NK-92 (cell line): ENCODE measurements at regions not wholly inside any gene's neighbourhood (a gene's known extent, or its start where the extent isn't known, plus 50 kb on each side); places are given as distances from the start of the nearest gene placed in this dataset.

Experiments
- DNase-seq: peaks from one replicate; lab custom pipeline; 2025; ENCODE audit not compliant: unreplicated experiment; lab: John Stamatoyannopoulos, UW

GRCh38 chrX:39167791-39168190 is 366.5 kb downstream of the MID1IP1 start:
- no peak for DNase-seq

DNA sequence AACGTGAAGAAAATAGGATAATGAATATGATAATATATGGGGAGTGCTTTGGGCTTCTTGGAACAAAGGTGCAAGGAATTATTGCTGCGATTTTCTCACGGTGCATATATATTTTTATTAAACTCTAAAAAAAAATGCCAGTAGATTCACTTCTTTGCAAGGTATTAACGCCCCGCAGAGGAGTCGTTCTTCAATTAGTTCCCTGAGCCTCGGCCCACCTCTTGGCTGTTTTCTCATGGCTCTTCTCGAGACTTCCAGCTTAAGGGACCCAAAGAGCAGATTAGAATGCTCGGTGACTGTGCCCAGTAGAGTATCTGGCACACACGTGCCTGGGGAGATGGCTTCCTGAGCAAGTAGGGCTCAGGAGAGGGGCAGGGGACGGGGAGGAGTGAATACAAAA is 367.4 kb downstream of the MID1IP1 start:
- DNase-seq = no peak

GRCh38 chrX:39169976-39170375 is 368.7 kb downstream of the MID1IP1 start:
- DNase-seq = no peak

DNA sequence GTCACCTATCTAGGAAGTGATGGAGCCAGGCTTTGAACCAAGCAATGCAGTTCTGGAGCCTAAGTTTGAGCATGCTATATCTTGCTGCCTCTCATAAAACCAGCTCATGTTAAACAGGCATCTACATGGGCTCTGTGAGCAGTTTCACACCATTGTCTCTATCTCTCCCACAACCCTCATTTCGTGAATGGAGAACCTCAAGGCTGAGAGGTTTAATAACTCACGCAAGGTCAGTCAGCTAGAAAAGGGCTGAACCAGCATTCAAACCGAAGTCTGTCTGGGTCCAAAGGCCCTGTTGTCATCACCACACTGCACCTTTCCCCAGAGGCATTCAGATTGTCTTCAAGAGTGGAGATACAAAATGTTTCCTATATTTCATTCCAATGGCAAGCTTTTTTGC is 369.2 kb downstream of the MID1IP1 start:
- DNase-seq = no peak

GRCh38 chrX:39171686-39172085 is 370.4 kb downstream of the MID1IP1 start:
- no peak for DNase-seq

DNA sequence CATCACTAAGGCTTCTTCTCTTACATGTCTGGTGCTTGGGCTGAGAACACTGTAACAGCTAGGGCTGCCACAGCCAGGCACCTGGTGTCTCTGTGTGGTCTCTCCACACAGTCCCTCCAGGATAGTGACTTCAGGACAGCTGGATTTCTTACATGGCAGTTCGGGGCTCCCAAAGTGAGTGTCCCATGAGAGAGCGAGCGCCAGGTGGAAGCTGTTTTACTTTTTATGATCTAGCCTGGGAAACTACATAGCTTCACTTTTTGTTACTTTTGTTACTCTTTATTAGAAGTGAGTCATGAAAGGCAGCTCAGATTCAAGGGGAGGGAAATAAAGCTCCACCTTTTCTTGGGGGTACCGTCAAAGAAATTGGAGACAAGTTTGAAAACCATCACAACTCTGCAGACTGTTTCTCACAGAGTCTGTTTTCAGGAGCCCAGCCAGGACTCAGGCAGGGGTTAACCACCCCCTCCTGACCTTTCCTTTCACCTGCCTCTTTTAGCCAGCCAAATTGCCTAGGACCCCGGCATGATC is 373.0 kb downstream of the MID1IP1 start:
- DNase-seq = no peak

DNA sequence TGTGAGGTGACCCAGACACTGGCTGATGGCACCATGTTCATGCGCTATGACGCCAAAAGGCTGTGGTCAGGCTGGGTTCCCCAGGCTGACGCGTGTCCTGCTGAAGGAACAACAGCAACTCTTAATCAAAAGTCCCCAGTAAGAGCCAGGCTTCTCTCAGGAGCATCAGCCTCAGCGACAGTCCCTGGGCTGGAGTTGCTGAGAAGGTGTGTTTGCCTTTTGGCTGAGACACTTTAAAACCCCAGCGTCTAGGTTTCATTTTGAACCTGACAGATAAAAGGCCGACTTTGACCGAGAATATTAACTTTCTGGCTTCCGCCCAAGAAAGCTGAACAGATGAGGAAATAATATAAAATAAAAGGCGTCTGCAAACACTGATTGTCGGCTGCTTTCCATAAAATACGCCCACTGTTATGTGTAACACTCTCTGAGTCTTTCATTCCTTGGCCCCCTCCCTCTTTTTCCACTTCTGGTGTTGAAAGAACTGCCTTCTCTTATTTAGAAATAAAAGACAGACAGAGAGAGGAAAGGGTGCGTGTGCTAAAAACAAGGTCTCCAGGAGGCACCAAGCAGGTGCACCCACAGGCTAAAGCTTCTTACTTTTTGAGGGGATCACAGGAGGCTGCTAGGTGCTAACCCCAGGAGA is 373.6 kb downstream of the MID1IP1 start:
- DNase-seq = no peak

DNA sequence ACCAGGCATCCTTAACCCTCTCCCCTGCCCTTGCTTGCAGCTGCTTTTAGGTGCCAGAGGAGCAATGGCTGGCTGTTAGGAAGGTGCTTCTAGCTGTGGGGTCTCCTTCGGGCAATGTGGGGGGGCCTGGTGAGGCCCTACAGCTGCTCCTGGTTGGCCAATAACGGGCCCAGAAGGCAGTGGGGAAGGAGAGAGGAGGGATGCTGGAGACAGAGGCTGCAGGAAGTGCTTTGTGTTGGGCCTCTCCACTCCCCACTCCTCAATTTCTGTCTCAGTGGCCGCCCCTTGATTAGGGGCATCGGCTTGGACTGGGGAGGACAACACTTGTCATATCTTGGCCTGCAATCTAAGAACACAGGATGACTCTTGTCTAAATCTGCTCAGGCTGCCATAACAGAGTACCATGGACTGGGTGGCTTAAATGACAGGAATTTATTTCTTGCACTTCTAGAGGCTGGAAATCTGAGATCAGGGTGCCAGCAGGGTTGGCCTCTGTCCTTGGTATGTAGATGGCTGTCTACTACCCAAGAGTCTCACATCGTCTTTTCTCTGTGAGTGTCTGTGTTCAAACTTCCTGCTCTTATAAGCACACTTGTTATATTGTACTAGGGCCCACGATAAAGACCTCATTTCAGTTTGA is 374.3 kb downstream of the MID1IP1 start:
- no peak for DNase-seq

DNA sequence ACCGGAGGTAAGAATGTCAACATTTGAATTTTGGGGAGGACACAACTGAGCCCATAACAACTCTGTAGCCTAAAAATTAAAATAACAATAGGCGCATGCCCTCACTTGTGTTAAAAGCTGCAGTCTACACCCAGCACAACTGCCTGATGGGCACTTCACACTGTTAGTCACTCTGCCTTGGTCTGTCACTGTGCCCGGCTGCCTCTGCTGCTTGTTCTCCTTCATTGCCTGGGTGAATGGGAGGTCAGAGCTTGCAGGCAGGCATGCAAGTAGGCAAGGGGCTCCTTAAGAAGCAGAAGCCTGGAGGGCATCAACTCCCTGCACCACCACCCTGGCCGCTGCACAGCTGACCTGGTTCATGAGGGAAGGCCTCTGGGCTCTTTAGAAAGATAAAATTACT is 374.8 kb downstream of the MID1IP1 start:
- no peak for DNase-seq

DNA sequence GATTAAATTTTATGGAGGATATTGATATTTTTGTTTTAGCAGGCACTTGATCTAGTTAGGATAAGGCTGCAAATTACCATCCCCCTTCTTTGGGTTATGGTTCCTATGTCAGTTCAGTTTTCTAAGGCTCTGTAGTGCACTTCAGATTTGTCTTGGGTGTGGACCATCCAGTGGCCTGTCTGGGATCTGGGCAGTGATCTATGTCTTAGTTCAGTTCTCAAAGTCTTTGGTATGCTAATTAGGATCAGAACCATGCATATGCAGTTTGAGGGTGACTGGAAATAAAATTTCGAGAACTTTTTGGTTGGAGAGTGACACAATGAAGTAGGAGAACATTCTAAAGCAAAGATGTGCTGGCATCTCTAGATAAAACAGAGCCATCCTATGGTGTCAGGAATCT is 388.2 kb downstream of the MID1IP1 start:
- no peak for DNase-seq

DNA sequence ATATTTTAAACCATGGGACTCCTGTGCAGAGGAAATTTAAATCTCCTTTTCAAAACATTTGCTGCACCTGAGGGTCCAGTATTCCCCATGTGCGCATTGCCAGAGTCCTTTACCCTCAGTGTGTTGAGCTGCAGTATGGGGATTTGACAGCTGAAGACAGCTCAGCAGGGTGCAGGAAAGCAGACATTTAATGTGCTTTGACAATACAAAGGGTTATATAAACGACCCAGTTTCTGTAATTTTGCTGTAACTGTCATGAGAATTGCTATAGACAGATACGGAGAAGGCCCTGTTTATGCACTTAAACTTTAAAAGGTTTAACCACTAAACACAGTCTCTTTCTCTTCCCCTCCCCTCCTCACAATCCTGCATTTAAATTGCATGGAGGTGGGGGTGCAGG is 393.4 kb downstream of the MID1IP1 start:
- no peak for DNase-seq

DNA sequence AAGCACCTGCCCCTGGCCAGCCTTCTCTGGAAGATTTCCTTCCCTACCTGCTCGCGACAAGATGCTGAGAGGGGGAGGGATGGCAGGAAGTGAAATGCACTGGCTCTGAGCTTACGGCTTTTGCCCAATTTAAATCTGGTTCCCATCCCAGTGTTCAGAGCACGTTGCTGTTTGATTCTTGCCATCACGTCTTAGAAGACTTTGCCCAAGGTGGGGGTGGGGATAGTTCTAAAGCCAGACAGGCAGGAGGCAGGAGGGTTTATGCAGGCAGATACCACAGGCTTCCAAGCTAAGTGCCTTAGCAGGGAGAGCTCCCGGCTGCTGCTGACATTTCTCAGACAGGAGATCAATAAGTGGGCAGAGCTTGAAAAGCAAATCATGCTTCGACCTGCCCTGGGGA is 393.9 kb downstream of the MID1IP1 start:
- no peak for DNase-seq

DNA sequence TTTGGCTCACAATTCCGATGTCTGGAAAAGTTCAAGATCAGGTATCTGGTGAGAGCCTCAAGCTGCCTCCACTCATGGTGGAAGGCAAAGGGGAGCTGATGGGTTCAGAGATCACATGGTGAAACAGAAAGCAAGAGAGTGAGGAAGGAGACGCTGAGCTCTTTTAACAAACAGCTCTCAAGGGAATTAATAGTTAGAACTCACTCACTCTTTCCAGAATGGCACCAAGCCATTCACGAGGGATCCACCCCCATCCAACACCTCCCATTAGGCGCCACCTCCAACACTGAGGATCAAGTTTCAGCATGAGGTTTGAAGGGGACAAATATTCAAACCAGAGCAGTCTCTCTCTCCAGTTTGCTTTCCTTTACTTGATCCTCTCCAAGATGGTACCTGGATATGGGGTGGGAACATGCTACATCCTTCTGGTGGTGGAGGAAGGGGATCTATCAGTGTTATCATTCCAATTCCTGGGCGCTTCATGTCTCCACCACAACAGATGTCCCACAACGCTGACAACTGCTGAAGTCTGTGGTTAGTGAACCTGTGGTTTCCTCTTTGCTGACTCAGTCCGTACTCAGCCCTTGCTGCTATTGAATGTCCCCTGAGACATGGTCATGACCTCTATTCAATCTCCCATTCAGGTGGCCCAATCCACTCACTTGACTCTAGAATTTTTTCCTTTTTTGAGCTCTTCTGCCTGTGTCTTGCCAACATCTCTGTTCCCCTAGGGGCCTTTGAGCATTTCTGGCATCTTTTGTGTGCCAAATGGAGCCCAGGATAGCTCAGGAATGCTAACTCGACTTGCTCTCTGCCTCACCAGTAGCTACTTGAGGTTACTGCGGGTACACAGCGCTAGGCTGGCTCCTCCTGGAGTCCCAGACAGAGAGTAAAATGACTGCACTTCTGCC is 395.2 kb downstream of the MID1IP1 start:
- DNase-seq = no peak

GRCh38 chrX:39199429-39199828 is 398.2 kb downstream of the MID1IP1 start:
- no peak for DNase-seq

DNA sequence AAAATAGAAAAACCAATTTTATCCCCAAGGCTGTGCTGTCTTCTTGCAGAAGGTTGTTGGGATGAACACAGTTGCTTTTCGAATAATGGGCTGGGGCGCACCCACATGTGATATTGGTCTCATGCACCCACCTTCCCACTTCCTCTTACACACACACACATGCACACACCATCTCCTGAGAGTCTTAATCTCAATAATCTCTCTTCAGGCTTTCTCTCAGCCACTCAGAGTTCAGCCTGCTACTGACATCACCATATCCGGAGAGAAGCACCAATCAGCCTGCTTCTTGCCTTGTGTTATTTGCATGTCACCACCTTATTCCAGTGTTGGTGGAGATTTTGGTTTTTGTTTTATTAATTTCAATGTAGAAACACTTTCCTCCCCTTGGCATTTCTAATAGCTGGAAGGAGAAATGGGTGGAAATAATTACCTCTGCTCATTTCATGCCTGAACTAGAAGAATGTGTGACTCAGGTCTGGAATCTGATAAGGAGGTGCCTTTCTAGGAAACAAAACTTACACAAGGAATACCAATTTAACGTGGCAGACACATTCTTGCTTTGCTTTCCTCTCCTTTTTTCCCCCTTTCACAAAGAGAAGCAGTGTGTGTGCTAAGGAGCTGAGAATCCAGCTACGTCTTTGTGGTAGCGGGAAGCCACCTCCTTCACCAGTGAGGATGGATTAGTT is 400.2 kb downstream of the MID1IP1 start:
- DNase-seq = no peak

DNA sequence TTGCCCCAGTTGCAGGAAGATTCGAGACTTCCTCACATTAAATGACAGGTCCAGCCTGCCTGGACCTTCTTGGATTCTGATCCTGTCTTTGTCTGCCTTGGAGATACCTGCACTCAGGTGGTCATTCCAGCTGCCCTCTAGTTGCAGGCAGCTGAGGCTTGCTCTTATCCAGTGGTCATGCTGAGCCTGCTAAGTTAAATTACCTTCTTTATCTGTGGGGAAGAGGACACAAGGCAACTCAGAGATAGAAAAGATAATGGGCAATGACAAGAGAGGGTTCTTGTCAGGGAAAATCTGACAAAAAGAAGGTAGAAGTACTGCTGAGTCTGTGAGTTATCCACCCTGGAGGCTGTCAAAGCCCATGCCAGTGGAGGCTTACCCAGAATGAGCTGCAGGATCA is 401.4 kb downstream of the MID1IP1 start:
- no peak for DNase-seq

DNA sequence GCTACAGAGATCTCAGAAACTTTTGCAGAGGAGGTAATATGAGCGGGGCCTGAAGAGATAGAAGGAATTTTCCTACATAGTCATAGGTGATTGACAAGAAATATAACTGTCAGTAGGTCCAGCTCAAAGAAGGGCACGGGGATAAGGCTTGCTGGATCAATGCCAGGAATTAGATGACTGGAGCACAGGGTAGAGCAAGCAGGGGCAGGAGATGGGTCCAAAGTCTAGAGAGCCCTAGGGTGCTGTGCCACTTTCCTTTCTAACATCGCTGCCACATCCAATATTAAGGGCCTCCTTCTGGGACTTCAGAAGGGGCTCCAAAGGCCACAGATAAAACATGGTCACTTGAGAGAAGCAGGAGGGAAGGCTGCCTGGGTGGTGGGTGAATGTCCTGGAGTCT is 402.2 kb downstream of the MID1IP1 start:
- DNase-seq = no peak

DNA sequence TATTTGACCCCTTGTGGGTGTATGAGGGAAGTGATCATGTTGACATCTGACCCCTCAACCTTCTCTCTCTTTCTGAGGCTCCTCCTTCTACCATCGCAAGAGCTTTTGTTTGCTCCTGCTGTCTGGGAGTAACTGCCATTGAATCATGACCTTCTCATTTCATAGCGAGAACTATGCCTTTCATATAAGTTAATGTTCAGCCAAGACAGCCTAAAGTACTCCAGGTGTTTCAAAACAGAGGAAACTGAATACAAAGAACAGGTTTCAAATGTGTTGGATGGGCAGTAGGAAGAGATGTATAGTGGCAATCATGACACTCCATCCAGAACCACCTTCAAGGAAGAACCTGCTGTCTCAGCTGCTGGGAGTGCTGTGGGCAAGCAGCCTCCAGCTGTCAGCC is 403.1 kb downstream of the MID1IP1 start:
- DNase-seq = no peak

DNA sequence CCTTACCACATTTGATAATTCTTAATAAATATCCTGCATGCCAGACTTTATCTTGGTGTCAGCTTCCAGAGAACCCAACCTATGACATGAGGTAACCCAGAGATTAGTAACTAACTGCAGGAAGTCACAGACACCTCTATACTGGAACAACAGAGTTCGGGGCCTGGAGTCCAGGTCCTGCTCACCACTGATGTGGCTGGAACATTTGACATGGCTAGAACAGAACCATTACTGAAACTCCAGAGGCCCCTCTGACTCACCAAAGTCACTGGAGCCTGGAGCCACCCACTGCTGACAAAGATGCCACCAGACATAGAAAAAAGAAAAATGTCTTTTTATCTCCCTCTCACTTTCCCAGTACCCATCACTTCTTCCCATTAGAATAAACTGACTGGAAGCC is 403.7 kb downstream of the MID1IP1 start:
- DNase-seq = no peak

GRCh38 chrX:39205467-39205866 is 404.2 kb downstream of the MID1IP1 start:
- no peak for DNase-seq

GRCh38 chrX:39206399-39207145 is 405.3 kb downstream of the MID1IP1 start:
- DNase-seq = no peak
